ENCODE measurements at regions not wholly inside any gene's neighbourhood (a gene's known extent, or its start where the extent isn't known, plus 50 kb on each side); places are given as distances from the start of the nearest gene placed in this dataset.

- Histone ChIP-seq H3K27me3 (ENCODE audit: control insufficient read depth in 3 of 3, insufficient read depth in 3 of 3, low read length in 2 of 3) (peaks cover 0 to 4% (median 0%) of the 10 kb centered on the region in 3 donors), H3K9ac (ENCODE audit: insufficient read depth in 1 of 2, low read length in 2 of 2) (no peak overlapping the region), H3K4me3 (no peak overlapping the region), H3K27ac (ENCODE audit: low read depth in 1 of 2, low read length in 1 of 2) (no peak overlapping the region), H3K4me1 (ENCODE audit: control insufficient read depth in 5 of 5, insufficient read depth in 5 of 5, low read length in 5 of 5) (no peaks in the 10 kb centered on the region), H3K9me3 (ENCODE audit: control insufficient read depth in 4 of 4, insufficient read depth in 3 of 4, low read length in 3 of 4) (peaks cover 0 to 5% (median 0%) of the 10 kb centered on the region in 4 donors), H3K36me3 (ENCODE audit: control insufficient read depth in 4 of 4, insufficient read depth in 4 of 4, low read length in 4 of 4) (no peaks in the 10 kb centered on the region)
- ATAC-seq (ENCODE audit: insufficient read depth, low FRiP score) (no peak), DNase-seq (no peak)
- 80 to 81% methylated on average over 1 of the region's 1 CpG for WGBS, 2 donors
- no peak for TF ChIP-seq CTCF (IDR thresholded peaks at IDR 0.05; ENCODE audit: control extremely low read depth, extremely low read depth)
Observed at GRCh38 chr10:35716776-35717175, 74.7 kb upstream of the FZD8 start.

DNA sequence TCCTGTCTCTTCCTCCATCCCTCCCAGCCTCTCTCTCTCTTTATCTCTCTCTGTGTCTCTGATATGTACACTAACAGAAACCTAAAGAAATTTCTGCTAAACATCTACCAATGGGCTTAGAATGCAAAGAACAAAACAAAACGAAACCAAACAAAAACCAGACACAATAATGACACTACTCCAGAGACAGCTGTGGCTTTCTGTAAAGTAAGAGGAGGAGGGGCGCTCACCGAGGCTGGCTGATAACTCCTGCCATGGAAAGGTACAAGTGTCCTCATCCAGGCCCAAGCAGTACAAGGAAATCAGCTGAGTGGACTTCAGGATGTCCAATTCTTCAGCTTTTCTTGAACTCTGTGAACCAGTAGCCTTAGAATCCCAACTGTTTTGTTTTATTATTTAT lies 70.4 kb upstream of the FZD8 start:
- whole genome bisulfite sequencing, 2 donors, result 70 to 77% methylated on average over 3 of the region's 3 CpGs
- no peak overlapping the region for H3K4me3 ChIP-seq
- DNase-seq (no peak), ATAC-seq (ENCODE audit: insufficient read depth, low FRiP score) (no peak)
- no peaks in the 10 kb centered on the region for H3K4me1 ChIP-seq (ENCODE audit: control insufficient read depth in 5 of 5, insufficient read depth in 5 of 5, low read length in 5 of 5)
- peaks cover 0 to 5% (median under 1%) of the 10 kb centered on the region in 4 donors for H3K9me3 ChIP-seq (ENCODE audit: control insufficient read depth in 4 of 4, insufficient read depth in 3 of 4, low read length in 3 of 4)
- H3K27me3 ChIP-seq (ENCODE audit: control insufficient read depth in 3 of 3, insufficient read depth in 3 of 3, low read length in 2 of 3), result peaks cover 0 to 4% (median 0%) of the 10 kb centered on the region in 3 donors
- no peaks in the 10 kb centered on the region for H3K36me3 ChIP-seq (ENCODE audit: control insufficient read depth in 4 of 4, insufficient read depth in 4 of 4, low read length in 4 of 4)
- H3K9ac ChIP-seq (ENCODE audit: insufficient read depth in 1 of 2, low read length in 2 of 2), result no peak overlapping the region
- no peak overlapping the region for H3K27ac ChIP-seq (ENCODE audit: low read depth in 1 of 2, low read length in 1 of 2)
- no peak for TF ChIP-seq CTCF (IDR thresholded peaks at IDR 0.05; ENCODE audit: control extremely low read depth, extremely low read depth)

GRCh38 chr10:35711615-35712411 lies 69.7 kb upstream of the FZD8 start:
- no peak for ATAC-seq (ENCODE audit: insufficient read depth, low FRiP score)

More at GRCh38 chr10:35711615-35712411, 69.7 kb upstream of the FZD8 start:
- H3K9me3 ChIP-seq (ENCODE audit: control insufficient read depth in 4 of 4, insufficient read depth in 3 of 4, low read length in 3 of 4), result peaks cover 0 to 5% (median under 1%) of the 10 kb centered on the region in 4 donors
- no peak overlapping the region for H3K4me3 ChIP-seq
- TF ChIP-seq CTCF (IDR thresholded peaks at IDR 0.05; ENCODE audit: control extremely low read depth, extremely low read depth), result no peak
- WGBS, 2 donors, result 72 to 83% methylated on average over 15 of the region's 15 CpGs
- H3K4me1 ChIP-seq (ENCODE audit: control insufficient read depth in 5 of 5, insufficient read depth in 5 of 5, low read length in 5 of 5), result no peaks in the 10 kb centered on the region
- no peak for DNase-seq
- H3K27ac ChIP-seq (ENCODE audit: low read depth in 1 of 2, low read length in 1 of 2), result no peak overlapping the region
- H3K36me3 ChIP-seq (ENCODE audit: control insufficient read depth in 4 of 4, insufficient read depth in 4 of 4, low read length in 4 of 4), result no peaks in the 10 kb centered on the region
- H3K9ac ChIP-seq (ENCODE audit: insufficient read depth in 1 of 2, low read length in 2 of 2), result no peak overlapping the region
- H3K27me3 ChIP-seq (ENCODE audit: control insufficient read depth in 3 of 3, insufficient read depth in 3 of 3, low read length in 2 of 3), result peaks cover 0 to 4% (median 0%) of the 10 kb centered on the region in 3 donors
